ENCODE measurements at regions not wholly inside any gene's neighbourhood (a gene's known extent, or its start where the extent isn't known, plus 50 kb on each side); places are given as distances from the start of the nearest gene placed in this dataset.
"Not testable (repeated sequence)": the region's sequence is repeated elsewhere in the genome, so short reads cannot be mapped to it uniquely, and the experiment has no call there.

- no peak for ATAC-seq
- intact Hi-C loops (cut with DNase I): loop anchor here (5.0 kb wide), 1 partner anchor 158 kb away; no protein-coding TSS in a partner anchor
These were observed 50.4 kb upstream of the ARHGEF7 start for GRCh38 chr13:111064661-111065060.

GRCh38 chr13:111062966-111063365 lies 52.1 kb upstream of the ARHGEF7 start:
- ATAC-seq (no peak), DNase-seq (ENCODE audit: low spot score) (no peak)
- intact Hi-C loops (cut with DNase I): no loop called here

More at GRCh38 chr13:111064661-111065060, 50.4 kb upstream of the ARHGEF7 start:
- DNase-seq (ENCODE audit: low spot score): no peak

- DNase-seq (ENCODE audit: low spot score) (no peak), ATAC-seq (no peak)
- intact Hi-C loops (cut with DNase I): no loop called here
These were observed 52.8 kb upstream of the ARHGEF7 start for GRCh38 chr13:111062305-111062704.

GRCh38 chr13:111061358-111062045 lies 53.6 kb upstream of the ARHGEF7 start:
- intact Hi-C loops (cut with DNase I): no loop called here
- no peak for DNase-seq (ENCODE audit: low spot score)
- no peak for ATAC-seq

GRCh38 chr13:111060237-111060919 lies 54.7 kb upstream of the ARHGEF7 start:
- DNase-seq (ENCODE audit: low spot score): no peak
- intact Hi-C loops (cut with DNase I): no loop called here
- ATAC-seq: no peak

GRCh38 chr13:111058796-111059506 lies 56.2 kb upstream of the ARHGEF7 start:
- no peak for ATAC-seq
- no peak for DNase-seq (ENCODE audit: low spot score)
- intact Hi-C loops (cut with DNase I): no loop called here

- intact Hi-C loops (cut with DNase I); ATAC-seq; DNase-seq (ENCODE audit: low spot score): not testable (repeated sequence)
These were observed 56.8 kb upstream of the ARHGEF7 start for GRCh38 chr13:111058339-111058738.

GRCh38 chr13:111051726-111052232 lies 63.3 kb upstream of the ARHGEF7 start:
- intact Hi-C loops (cut with DNase I); ATAC-seq; DNase-seq (ENCODE audit: low spot score): not testable (repeated sequence)

- DNase-seq (ENCODE audit: low spot score) (no peak), ATAC-seq (peak; percentile 29)
- intact Hi-C loops (cut with DNase I): no loop called here
These were observed 63.9 kb upstream of the ARHGEF7 start for GRCh38 chr13:111051041-111051725.

- no peak for ATAC-seq
- intact Hi-C loops (cut with DNase I): no loop called here
- no peak for DNase-seq (ENCODE audit: low spot score)
These were observed 64.6 kb upstream of the ARHGEF7 start for GRCh38 chr13:111050539-111050879.

- ATAC-seq (peak; percentile 58), DNase-seq (ENCODE audit: low spot score) (peak; percentile 81)
- intact Hi-C loops (cut with DNase I): loop anchor here (10.0 kb wide), 1 partner anchor 115 kb away; no protein-coding TSS in a partner anchor
These were observed 65.1 kb upstream of the ARHGEF7 start for GRCh38 chr13:111049791-111050538.

- ATAC-seq: no peak
- intact Hi-C loops (cut with DNase I): loop anchor here (10.0 kb wide), 1 partner anchor 114 kb away; no protein-coding TSS in a partner anchor
- no peak for DNase-seq (ENCODE audit: low spot score)
These were observed 66.7 kb upstream of the ARHGEF7 start for GRCh38 chr13:111048387-111048786.

GRCh38 chr13:111047326-111047725 lies 67.8 kb upstream of the ARHGEF7 start:
- no peak for ATAC-seq
- intact Hi-C loops (cut with DNase I): loop anchor here (10.0 kb wide), 1 partner anchor 113 kb away; no protein-coding TSS in a partner anchor
- DNase-seq (ENCODE audit: low spot score): no peak

- DNase-seq (ENCODE audit: low spot score) (no peak), ATAC-seq (no peak)
- intact Hi-C loops (cut with DNase I): loop anchor here (10.0 kb wide), 1 partner anchor 112 kb away; no protein-coding TSS in a partner anchor
These were observed 68.4 kb upstream of the ARHGEF7 start for GRCh38 chr13:111046590-111047141.

- intact Hi-C loops (cut with DNase I): loop anchor here (10.0 kb wide), 1 partner anchor 110 kb away; no protein-coding TSS in a partner anchor
These were observed 69.9 kb upstream of the ARHGEF7 start for GRCh38 chr13:111045170-111045569.

GRCh38 chr13:111044087-111044830 lies 70.9 kb upstream of the ARHGEF7 start:
- ATAC-seq (no peak), DNase-seq (ENCODE audit: low spot score) (no peak)
- intact Hi-C loops (cut with DNase I): loop anchor here (10.0 kb wide), 1 partner anchor 109 kb away; no protein-coding TSS in a partner anchor

More at GRCh38 chr13:111045170-111045569, 69.9 kb upstream of the ARHGEF7 start:
- no peak for DNase-seq (ENCODE audit: low spot score)
- no peak for ATAC-seq

GRCh38 chr13:111043575-111043982 lies 71.5 kb upstream of the ARHGEF7 start:
- peak; percentile 61 for ATAC-seq
- intact Hi-C loops (cut with DNase I): loop anchor here (10.0 kb wide), 1 partner anchor 109 kb away; no protein-coding TSS in a partner anchor
- no peak for DNase-seq (ENCODE audit: low spot score)
